Subcutaneous abdominal adipose tissue (tissue), 5 donors: ENCODE measurements at regions not wholly inside any gene's neighbourhood (a gene's known extent, or its start where the extent isn't known, plus 50 kb on each side); places are given as distances from the start of the nearest gene placed in this dataset.

Source experiments
- H3K27ac ChIP-seq: one replicate; pipeline ENCODE4 v1.7.0; 2013; ENCODE audit warnings: low read depth, mild to moderate bottlenecking, inconsistent platforms, low read length, moderate library complexity
- H3K27me3 ChIP-seq, 5 donors: one replicate each; pipeline ENCODE4 v1.7.0; 2013; ENCODE audit warnings: low read length in 5 of 5, inconsistent platforms in 1 of 5; ENCODE audit not compliant: control insufficient read depth in 5 of 5, insufficient read depth in 4 of 5
- H3K36me3 ChIP-seq, 5 donors: one replicate each; pipeline ENCODE4 v1.7.0; 2013; ENCODE audit warnings: low read length in 5 of 5; ENCODE audit not compliant: control insufficient read depth in 5 of 5, insufficient read depth in 5 of 5
- H3K4me1 ChIP-seq, 5 donors: one replicate each; pipeline ENCODE4 v1.7.0; 2013; ENCODE audit warnings: low read length in 5 of 5, mild to moderate bottlenecking in 3 of 5, moderate library complexity in 1 of 5; ENCODE audit not compliant: control insufficient read depth in 5 of 5, insufficient read depth in 5 of 5
- H3K4me3 ChIP-seq, 5 donors: one replicate each; pipeline ENCODE4 v1.7.0; 2013; ENCODE audit warnings: low read length in 5 of 5, low read depth in 1 of 5
- H3K9ac ChIP-seq, 5 donors: one replicate each; pipeline ENCODE4 v1.7.0; 2013; ENCODE audit warnings: low read length in 5 of 5, mild to moderate bottlenecking in 4 of 5, moderate library complexity in 3 of 5
- H3K9me3 ChIP-seq, 5 donors: one replicate each; pipeline ENCODE4 v1.7.0; 2013; ENCODE audit warnings: low read length in 5 of 5; ENCODE audit not compliant: control insufficient read depth in 5 of 5
- donor health status: healthy.
- donor health status: healthy.
- donor health status: healthy.
- donor health status: healthy.
- donor health status: healthy.

- peaks cover 0 to 6% (median 3%) of the 10 kb centered on the region in 5 donors for H3K27me3 ChIP-seq
- no peaks in the 10 kb centered on the region for H3K36me3 ChIP-seq
- no peak overlapping the region for H3K4me3 ChIP-seq
- no peaks in the 10 kb centered on the region for H3K4me1 ChIP-seq
- H3K9me3 ChIP-seq, result peaks cover 0 to 7% (median 0%) of the 10 kb centered on the region in 5 donors
- no peak overlapping the region for H3K9ac ChIP-seq
- H3K27ac ChIP-seq, result no peak overlapping the region
Observed at GRCh38 chr1:30024411-30025195, 698.8 kb downstream of the MATN1 start.

- no peak overlapping the region for H3K9ac ChIP-seq
- peaks cover 0 to 13% (median 3%) of the 10 kb centered on the region in 5 donors for H3K9me3 ChIP-seq
- H3K27me3 ChIP-seq, result peaks cover 0 to 6% (median 3%) of the 10 kb centered on the region in 5 donors
- no peaks in the 10 kb centered on the region for H3K36me3 ChIP-seq
- no peak overlapping the region for H3K27ac ChIP-seq
- H3K4me3 ChIP-seq, result no peak overlapping the region
- H3K4me1 ChIP-seq, result no peaks in the 10 kb centered on the region
Observed at GRCh38 chr1:30023339-30024022, 699.9 kb downstream of the MATN1 start.

GRCh38 chr1:30014031-30014430 is 709.4 kb downstream of the MATN1 start:
- peaks cover 0 to 47% (median 11%) of the 10 kb centered on the region in 5 donors for H3K4me1 ChIP-seq
- no peak overlapping the region for H3K27ac ChIP-seq
- H3K36me3 ChIP-seq, result no peaks in the 10 kb centered on the region
- no peak overlapping the region for H3K9ac ChIP-seq
- H3K27me3 ChIP-seq, result no peaks in the 10 kb centered on the region
- H3K4me3 ChIP-seq, result no peak overlapping the region
- H3K9me3 ChIP-seq, result peaks cover 0 to 14% (median 9%) of the 10 kb centered on the region in 5 donors

GRCh38 chr1:30012455-30013440 is 710.6 kb downstream of the MATN1 start:
- Histone ChIP-seq H3K4me3 (no peak overlapping the region), H3K27ac (no peak overlapping the region), H3K36me3 (no peaks in the 10 kb centered on the region), H3K9me3 (peaks cover 0 to 4% (median 0%) of the 10 kb centered on the region in 5 donors), H3K9ac (no peak overlapping the region), H3K4me1 (peaks cover 0 to 55% (median 11%) of the 10 kb centered on the region in 5 donors), H3K27me3 (peaks cover 0 to 3% (median 0%) of the 10 kb centered on the region in 5 donors)

GRCh38 chr1:30011970-30012369 is 711.4 kb downstream of the MATN1 start:
- Histone ChIP-seq H3K4me3 (no peak overlapping the region), H3K27ac (no peak overlapping the region), H3K4me1 (peaks cover 0 to 55% (median 11%) of the 10 kb centered on the region in 5 donors), H3K36me3 (no peaks in the 10 kb centered on the region), H3K9me3 (no peaks in the 10 kb centered on the region), H3K9ac (no peak overlapping the region), H3K27me3 (peaks cover 0 to 3% (median 0%) of the 10 kb centered on the region in 5 donors)

GRCh38 chr1:30010506-30011106 is 712.8 kb downstream of the MATN1 start:
- Histone ChIP-seq H3K4me3 (no peak overlapping the region), H3K9ac (no peak overlapping the region)

GRCh38 chr1:30009720-30010119 is 713.7 kb downstream of the MATN1 start:
- no peaks in the 10 kb centered on the region for H3K36me3 ChIP-seq
- no peak overlapping the region for H3K9ac ChIP-seq
- H3K27ac ChIP-seq, result no peak overlapping the region
- no peaks in the 10 kb centered on the region for H3K9me3 ChIP-seq
- H3K27me3 ChIP-seq, result peaks cover 0 to 3% (median 0%) of the 10 kb centered on the region in 5 donors
- peaks cover 0 to 58% (median 11%) of the 10 kb centered on the region in 5 donors for H3K4me1 ChIP-seq
- H3K4me3 ChIP-seq, result no peak overlapping the region

More at GRCh38 chr1:30010506-30011106, 712.8 kb downstream of the MATN1 start:
- Histone ChIP-seq H3K9me3 (no peaks in the 10 kb centered on the region), H3K27me3 (peaks cover 0 to 3% (median 0%) of the 10 kb centered on the region in 5 donors), H3K36me3 (no peaks in the 10 kb centered on the region), H3K4me1 (peaks cover 0 to 58% (median 11%) of the 10 kb centered on the region in 5 donors), H3K27ac (no peak overlapping the region)

GRCh38 chr1:30008998-30009657 is 714.3 kb downstream of the MATN1 start:
- H3K4me3 ChIP-seq, result no peak overlapping the region
- peaks cover 0 to 3% (median 0%) of the 10 kb centered on the region in 5 donors for H3K27me3 ChIP-seq
- no peaks in the 10 kb centered on the region for H3K36me3 ChIP-seq
- no peaks in the 10 kb centered on the region for H3K9me3 ChIP-seq
- peaks cover 0 to 58% (median 11%) of the 10 kb centered on the region in 5 donors for H3K4me1 ChIP-seq
- no peak overlapping the region for H3K27ac ChIP-seq
- no peak overlapping the region for H3K9ac ChIP-seq
